Ovary (tissue), 7 donors: ENCODE measurements at regions not wholly inside any gene's neighbourhood (a gene's known extent, or its start where the extent isn't known, plus 50 kb on each side); places are given as distances from the start of the nearest gene placed in this dataset.
"Not testable (repeated sequence)": the region's sequence is repeated elsewhere in the genome, so short reads cannot be mapped to it uniquely, and the experiment has no call there.

ENCODE experiments used
- DNase-seq, 5 donors: peaks; one replicate each; pipeline ENCODE4 v3.0.0-alpha.2; 2019 to 2020
- H3K27ac ChIP-seq, 2 donors: fragments of 200-600 bp; one replicate each; pipeline versions ENCODE4 v1.5.1 to v1.8.0; 2019 to 2022
- H3K27me3 ChIP-seq: fragments of 200-600 bp; one replicate; pipeline ENCODE4 v1.8.0; 2022
- H3K36me3 ChIP-seq: fragments of 200-600 bp; sonication (generic); one replicate; pipeline ENCODE4 v1.5.1; 2019
- H3K4me1 ChIP-seq: one replicate; pipeline ENCODE4 v1.8.1; 2013; ENCODE audit warnings: mild to moderate bottlenecking, moderate library complexity; ENCODE audit not compliant: insufficient read depth
- H3K4me3 ChIP-seq: fragments of 200-600 bp; sonication (generic); one replicate; pipeline ENCODE4 v1.5.1; 2017
- H3K9me3 ChIP-seq, 2 donors: fragments of 200-600 bp in 1 of 2; sonication (generic) in 1 of 2; one replicate each; pipeline versions ENCODE4 v1.5.1 to v1.8.1; 2013 to 2019; ENCODE audit warnings: mild to moderate bottlenecking in 1 of 2, moderate library complexity in 1 of 2
- EP300 ChIP-seq: sonication (generic); formaldehyde crosslinking; IDR thresholded peaks from one replicate; pipeline ENCODE4 v1.6.1; 2017; ENCODE audit warnings: antibody characterized with exemption
- POLR2A ChIP-seq: fragments of 450-650 bp; IDR thresholded peaks from one replicate; pipeline ENCODE4 v1.6.1; 2017; ENCODE audit warnings: antibody characterized with exemption, mild to moderate bottlenecking, moderate library complexity
- WGBS, 3 donors: extraction: QIAGEN DNeasy Blood & Tissue Kit in 1 of 3; methylation state at CpG; one replicate each; pipeline versions ENCODE4 v1.1.5 to v1.1.7; 2013 to 2017; 5-methylcytosine and 5-hydroxymethylcytosine counted together
- intact Hi-C, 4 donors: fragments of 100-400 bp; cut with DNase I; formaldehyde crosslinking; loops; one replicate each; pipeline versions ENCODE4 v1.11.0 to v1.15.1; 2022 to 2023
- TF ChIP-seq, protein P1 (sequence below), 3 donors: fragments of 450-650 bp in 2 of 3; fragments of 200-600 bp in 1 of 3; IDR thresholded peaks; one replicate each; pipeline versions ENCODE4 v1.5.1 to v1.8.0; 2016 to 2022; ENCODE audit warnings: antibody characterized with exemption in 3 of 3, mild to moderate bottlenecking in 1 of 3
- donor health status: DM: no; HTN: no; CAD: no; lungs with moderate emphysema.
- donor health status: DM: no; HTN: no; CAD: no.
- donor health status: Bipolar disorder and iron deficiency.
- donor health status: DM: no; HTN: no; CAD: no.
- donor health status: DM: yes; HTN: yes; CAD: no.

DNA sequence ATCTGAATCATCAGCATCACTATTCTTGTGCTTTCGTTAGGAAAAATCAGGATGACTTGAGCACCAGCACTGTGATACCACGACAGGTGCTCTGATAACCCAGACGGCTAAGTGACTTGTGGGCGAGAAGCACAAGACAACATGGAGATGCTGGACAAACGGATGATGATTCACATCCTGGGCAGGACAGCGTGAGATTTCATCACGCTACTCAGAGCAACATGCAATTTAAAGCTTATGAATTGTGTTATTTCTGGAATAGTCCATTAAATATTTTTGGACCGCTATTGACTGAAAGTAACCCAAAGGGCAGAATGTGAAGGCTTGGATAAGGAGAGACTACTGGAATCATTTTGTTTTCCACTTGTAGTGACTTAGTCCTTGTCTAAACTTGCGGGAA is 114.8 kb upstream of the DAPK1 start:
- peak in 1 of 5 donors; percentile 51 for DNase-seq
- TF ChIP-seq, protein P1, sequence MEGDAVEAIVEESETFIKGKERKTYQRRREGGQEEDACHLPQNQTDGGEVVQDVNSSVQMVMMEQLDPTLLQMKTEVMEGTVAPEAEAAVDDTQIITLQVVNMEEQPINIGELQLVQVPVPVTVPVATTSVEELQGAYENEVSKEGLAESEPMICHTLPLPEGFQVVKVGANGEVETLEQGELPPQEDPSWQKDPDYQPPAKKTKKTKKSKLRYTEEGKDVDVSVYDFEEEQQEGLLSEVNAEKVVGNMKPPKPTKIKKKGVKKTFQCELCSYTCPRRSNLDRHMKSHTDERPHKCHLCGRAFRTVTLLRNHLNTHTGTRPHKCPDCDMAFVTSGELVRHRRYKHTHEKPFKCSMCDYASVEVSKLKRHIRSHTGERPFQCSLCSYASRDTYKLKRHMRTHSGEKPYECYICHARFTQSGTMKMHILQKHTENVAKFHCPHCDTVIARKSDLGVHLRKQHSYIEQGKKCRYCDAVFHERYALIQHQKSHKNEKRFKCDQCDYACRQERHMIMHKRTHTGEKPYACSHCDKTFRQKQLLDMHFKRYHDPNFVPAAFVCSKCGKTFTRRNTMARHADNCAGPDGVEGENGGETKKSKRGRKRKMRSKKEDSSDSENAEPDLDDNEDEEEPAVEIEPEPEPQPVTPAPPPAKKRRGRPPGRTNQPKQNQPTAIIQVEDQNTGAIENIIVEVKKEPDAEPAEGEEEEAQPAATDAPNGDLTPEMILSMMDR (IDR thresholded peaks at IDR 0.05): no peak

DNA sequence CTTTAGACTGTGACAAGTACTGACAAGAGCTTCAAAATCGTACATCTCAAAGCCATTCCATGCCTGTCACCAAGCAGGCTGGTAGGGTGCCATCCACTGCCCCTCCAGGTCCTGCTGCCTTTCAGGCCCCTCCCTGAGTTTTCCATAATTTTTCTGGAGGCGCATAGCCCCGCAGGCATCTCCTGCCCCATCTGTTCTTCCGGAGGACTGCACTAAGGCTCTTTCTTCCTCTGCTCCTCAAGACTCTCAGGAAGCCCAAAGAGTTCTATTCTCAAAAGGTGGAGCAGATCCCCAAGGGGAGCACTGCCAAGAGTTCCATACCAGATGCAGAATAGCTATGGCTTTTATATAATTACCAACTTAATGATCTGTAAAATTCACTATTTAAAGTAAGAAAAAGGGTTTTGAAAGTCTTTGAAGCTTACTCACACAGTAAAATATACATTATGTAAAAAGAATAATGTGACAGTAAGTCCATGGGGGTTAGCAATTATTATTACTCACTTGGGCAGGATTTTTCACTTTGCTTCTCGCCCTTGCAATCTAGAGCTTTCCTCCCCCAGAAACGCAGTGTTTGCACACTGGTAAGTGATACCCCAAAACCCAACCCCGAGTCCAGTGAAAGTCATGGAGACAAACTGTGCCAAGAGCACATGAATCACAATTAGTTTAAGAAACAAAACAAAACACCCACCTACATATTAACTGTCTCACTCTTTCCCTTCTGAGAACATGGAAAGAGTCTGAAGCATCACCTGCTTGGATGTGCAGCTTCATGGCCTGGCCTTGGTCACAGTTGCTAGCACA is 114.1 kb upstream of the DAPK1 start:
- intact Hi-C loops: no loop called here
- peaks cover 9% of the 10 kb centered on the region for H3K4me1 ChIP-seq
- no peak for TF ChIP-seq POLR2A
- TF ChIP-seq, protein P1 (IDR thresholded peaks at IDR 0.05): no peak
- TF ChIP-seq EP300: no peak
- 74 to 84% (median 74%) methylated on average over 7 of the region's 7 CpGs for whole genome bisulfite sequencing, 3 donors
- H3K36me3 ChIP-seq: no peaks in the 10 kb centered on the region
- DNase-seq: no peak
- H3K27me3 ChIP-seq: no peaks in the 10 kb centered on the region
- no peak overlapping the region for H3K4me3 ChIP-seq
- H3K9me3 ChIP-seq: no peaks in the 10 kb centered on the region
- H3K27ac ChIP-seq: no peak overlapping the region

More for the DNA sequence above, 114.8 kb upstream of the DAPK1 start:
- Histone ChIP-seq H3K27ac (no peak overlapping the region), H3K36me3 (no peaks in the 10 kb centered on the region), H3K27me3 (no peaks in the 10 kb centered on the region), H3K4me3 (no peak overlapping the region), H3K4me1 (peaks cover 9% of the 10 kb centered on the region), H3K9me3 (no peaks in the 10 kb centered on the region)
- intact Hi-C loops: no loop called here
- 60 to 75% (median 60%) methylated on average over 9 of the region's 9 CpGs for WGBS, 3 donors

DNA sequence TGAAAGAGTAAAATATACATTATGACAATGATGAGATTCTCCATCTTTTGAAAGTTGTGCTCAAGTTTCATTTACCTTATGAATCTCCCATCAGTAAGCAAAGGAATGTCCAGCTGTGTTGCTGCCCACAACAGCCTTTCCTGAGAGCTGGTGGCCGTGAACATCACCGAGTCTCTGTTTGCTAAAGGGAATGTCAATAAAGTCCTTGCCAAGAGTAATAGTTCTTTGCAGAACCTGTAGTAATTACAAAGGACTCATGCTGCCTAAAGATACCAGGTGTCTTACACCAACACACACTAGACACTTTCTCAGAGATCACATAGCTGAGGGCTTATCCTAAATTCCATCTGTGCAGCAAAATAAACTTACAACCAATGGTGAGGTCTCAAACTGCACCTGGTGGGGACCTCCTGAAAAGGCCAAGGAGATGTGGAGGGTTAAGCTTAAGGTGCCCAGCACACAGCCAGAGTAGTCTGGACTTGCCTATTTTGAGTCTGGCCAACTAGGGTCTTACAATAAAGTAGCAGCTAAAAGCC is 111.1 kb upstream of the DAPK1 start:
- Histone ChIP-seq H3K4me1 (peaks cover 9% of the 10 kb centered on the region), H3K27ac (no peak overlapping the region), H3K36me3 (no peaks in the 10 kb centered on the region), H3K4me3 (no peak overlapping the region), H3K27me3 (no peaks in the 10 kb centered on the region), H3K9me3 (no peaks in the 10 kb centered on the region)
- TF ChIP-seq, protein P1 (IDR thresholded peaks at IDR 0.05): no peak
- TF ChIP-seq POLR2A: no peak
- TF ChIP-seq EP300: no peak
- WGBS, 3 donors: 10 to 21% (median 20%) methylated on average over 2 of the region's 2 CpGs
- intact Hi-C loops: no loop called here
- no peak for DNase-seq

DNA sequence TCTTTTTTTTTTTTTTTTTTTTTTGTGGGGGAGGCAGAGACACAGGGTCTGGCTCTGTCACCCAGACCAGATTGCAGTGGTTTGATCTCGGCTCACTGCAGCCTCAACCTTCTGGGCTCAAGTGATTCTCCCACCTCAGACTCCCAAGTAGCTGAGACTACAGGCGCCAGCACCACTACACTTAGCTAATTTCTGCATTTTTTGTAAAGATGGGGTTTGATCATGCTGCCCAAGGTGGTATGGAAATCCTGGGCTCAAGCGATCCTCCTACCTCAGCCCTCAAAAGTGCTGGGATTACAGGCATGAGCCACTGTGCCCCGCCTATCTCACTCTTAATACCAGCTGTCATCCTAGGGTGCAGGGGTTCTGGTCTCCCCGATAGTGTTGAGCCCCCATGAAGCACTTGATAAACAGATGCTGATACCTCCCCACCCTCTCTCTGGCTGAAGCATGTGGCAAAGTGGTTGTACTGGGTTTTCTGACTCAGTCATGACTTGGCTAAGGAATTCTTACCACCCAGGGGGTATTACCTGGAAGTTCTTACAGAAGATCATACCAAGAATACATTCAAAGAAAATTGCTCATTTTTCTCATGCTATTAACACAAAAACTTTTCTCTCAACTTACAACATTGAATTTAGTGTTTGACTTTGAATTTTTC is 110.2 kb upstream of the DAPK1 start:
- Histone ChIP-seq H3K4me1 (peaks cover 2% of the 10 kb centered on the region), H3K4me3 (no peak overlapping the region), H3K27ac (no peak overlapping the region), H3K36me3 (no peaks in the 10 kb centered on the region), H3K9me3 (no peaks in the 10 kb centered on the region), H3K27me3 (no peaks in the 10 kb centered on the region)
- intact Hi-C loops: no loop called here
- no peak for DNase-seq
- WGBS, 3 donors: 87 to 89% (median 88%) methylated on average over 5 of the region's 5 CpGs
- TF ChIP-seq EP300: no peak
- TF ChIP-seq, protein P1 (IDR thresholded peaks at IDR 0.05): no peak
- TF ChIP-seq POLR2A: no peak

DNA sequence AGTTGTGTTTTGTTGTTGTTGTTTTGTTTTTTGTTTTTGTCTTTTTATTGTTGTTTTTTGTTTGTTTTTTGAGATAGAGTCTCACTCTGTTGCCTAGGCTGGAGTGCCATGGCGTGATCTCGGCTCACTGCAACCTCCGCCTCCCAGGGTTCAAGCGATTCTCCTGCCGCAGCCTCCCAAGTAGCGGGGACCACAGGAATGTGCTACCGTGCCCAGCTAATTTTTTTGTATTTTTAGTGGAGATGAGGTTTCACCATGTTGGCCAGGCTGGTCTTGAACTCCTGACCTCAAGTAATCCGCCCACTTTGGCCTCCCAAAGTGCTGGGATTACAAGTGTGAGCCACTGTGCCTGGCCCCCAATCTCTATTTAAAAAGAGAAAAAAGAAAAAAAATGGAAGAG is 109.0 kb upstream of the DAPK1 start:
- H3K36me3 ChIP-seq, H3K9me3 ChIP-seq, DNase-seq, intact Hi-C loops, H3K27me3 ChIP-seq, H3K4me3 ChIP-seq, H3K27ac ChIP-seq, H3K4me1 ChIP-seq: not testable (repeated sequence)
- WGBS, 3 donors: 92 to 95% (median 92%) methylated on average over 8 of the region's 8 CpGs
